ENCODE measurements at regions not wholly inside any gene's neighbourhood (a gene's known extent, or its start where the extent isn't known, plus 50 kb on each side); places are given as distances from the start of the nearest gene placed in this dataset.
"Not testable (repeated sequence)": the region's sequence is repeated elsewhere in the genome, so short reads cannot be mapped to it uniquely, and the experiment has no call there.

DNA sequence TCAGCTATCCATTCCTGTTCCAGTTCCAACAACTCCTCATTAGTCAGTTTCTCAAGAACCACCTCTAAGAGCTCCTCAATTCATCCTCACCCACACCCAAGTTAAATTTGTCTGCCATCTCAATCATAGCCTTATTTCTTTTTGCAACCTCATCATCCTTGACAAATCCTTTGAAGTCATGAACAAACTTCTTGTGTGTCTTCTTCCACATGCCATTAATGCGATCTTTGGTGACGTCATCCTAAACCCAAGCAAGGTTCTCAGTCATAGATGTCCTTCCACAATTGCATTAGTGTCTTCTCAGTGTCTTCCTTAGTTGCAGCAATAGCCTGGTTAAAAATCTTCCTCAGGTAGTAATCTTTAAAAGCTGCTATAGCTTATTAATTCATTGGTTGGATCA, 71.2 kb upstream of the FSIP2 start:
- no peaks in the 10 kb centered on the region for H3K4me1 ChIP-seq
- H3K36me3 ChIP-seq = no peaks in the 10 kb centered on the region
- TF ChIP-seq, protein P1, sequence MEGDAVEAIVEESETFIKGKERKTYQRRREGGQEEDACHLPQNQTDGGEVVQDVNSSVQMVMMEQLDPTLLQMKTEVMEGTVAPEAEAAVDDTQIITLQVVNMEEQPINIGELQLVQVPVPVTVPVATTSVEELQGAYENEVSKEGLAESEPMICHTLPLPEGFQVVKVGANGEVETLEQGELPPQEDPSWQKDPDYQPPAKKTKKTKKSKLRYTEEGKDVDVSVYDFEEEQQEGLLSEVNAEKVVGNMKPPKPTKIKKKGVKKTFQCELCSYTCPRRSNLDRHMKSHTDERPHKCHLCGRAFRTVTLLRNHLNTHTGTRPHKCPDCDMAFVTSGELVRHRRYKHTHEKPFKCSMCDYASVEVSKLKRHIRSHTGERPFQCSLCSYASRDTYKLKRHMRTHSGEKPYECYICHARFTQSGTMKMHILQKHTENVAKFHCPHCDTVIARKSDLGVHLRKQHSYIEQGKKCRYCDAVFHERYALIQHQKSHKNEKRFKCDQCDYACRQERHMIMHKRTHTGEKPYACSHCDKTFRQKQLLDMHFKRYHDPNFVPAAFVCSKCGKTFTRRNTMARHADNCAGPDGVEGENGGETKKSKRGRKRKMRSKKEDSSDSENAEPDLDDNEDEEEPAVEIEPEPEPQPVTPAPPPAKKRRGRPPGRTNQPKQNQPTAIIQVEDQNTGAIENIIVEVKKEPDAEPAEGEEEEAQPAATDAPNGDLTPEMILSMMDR (IDR thresholded peaks at IDR 0.05; ENCODE audit: low read depth, low read length) = no peak
- DNase-seq = no peak
- no peaks in the 10 kb centered on the region for H3K9me3 ChIP-seq
- H3K27me3 ChIP-seq = no peaks in the 10 kb centered on the region
- no peak overlapping the region for H3K4me3 ChIP-seq (ENCODE audit: low read depth, low read length)

DNA sequence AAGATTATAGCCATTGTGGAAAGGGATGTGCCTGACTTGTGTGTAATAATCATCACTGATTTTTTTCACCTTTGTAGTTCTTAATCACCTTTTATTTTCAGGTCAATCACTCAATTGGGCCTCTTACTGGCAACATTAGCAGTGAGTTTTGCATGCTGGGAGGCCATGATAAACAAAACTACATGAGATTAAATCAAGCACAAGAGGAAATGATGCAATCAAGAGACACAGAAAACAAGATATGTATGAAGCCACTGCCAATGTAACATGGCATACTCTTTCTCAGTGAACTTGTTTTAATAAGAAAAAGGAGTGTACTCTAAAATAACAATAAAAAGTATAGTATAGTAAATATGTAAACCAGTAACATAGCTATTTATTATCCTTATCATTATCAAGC, 69.9 kb upstream of the FSIP2 start:
- H3K27me3 ChIP-seq = no peaks in the 10 kb centered on the region
- no peak overlapping the region for H3K4me3 ChIP-seq (ENCODE audit: low read depth, low read length)
- H3K9me3 ChIP-seq = no peaks in the 10 kb centered on the region
- DNase-seq = no peak
- no peaks in the 10 kb centered on the region for H3K4me1 ChIP-seq
- H3K36me3 ChIP-seq = no peaks in the 10 kb centered on the region
- TF ChIP-seq, protein P1 (IDR thresholded peaks at IDR 0.05; ENCODE audit: low read depth, low read length) = no peak

DNA sequence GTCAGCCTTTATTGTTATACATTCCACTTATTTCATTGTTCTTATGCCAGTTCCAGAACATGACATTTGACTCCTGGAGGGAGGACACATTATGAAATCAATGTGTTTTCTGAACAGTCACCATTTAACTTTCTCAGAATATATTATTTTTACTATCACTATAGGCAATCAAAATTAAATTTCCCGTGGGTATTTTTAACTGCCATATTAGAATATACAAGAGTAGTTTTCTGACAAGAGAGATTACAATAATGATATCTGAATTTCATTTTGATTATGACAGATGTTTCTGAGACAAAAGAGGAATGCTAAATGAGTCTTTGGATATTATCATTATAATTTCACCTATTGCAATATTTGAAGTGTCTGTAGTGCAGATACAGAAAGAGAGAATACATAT, 64.4 kb upstream of the FSIP2 start:
- Histone ChIP-seq H3K4me1 (no peaks in the 10 kb centered on the region), H3K9me3 (no peaks in the 10 kb centered on the region), H3K27me3 (no peaks in the 10 kb centered on the region), H3K4me3 (ENCODE audit: low read depth, low read length) (no peak overlapping the region), H3K36me3 (no peaks in the 10 kb centered on the region)
- no peak for DNase-seq
- TF ChIP-seq, protein P1 (IDR thresholded peaks at IDR 0.05; ENCODE audit: low read depth, low read length) = no peak

DNA sequence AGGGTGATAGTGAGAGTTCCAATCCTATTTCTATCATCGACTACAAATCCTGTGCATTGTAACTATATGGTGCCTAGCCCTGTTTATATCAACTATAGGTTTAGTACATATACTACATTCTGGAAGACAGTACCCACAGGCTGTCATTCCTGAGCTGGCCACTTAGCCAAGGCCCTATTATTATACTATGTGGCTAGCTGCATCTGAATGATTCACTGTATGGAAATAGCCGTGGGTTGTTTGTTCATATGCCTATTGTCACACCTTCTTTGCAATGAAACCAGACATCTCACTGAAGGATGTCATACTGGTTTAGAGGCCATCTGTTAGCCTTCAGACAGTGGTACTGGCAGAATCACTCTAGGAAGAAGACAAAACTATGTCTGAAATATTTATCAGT, 62.3 kb upstream of the FSIP2 start:
- Histone ChIP-seq H3K36me3 (no peaks in the 10 kb centered on the region), H3K9me3 (no peaks in the 10 kb centered on the region), H3K4me1 (no peaks in the 10 kb centered on the region), H3K27me3 (no peaks in the 10 kb centered on the region), H3K4me3 (ENCODE audit: low read depth, low read length) (no peak overlapping the region)
- TF ChIP-seq, protein P1 (IDR thresholded peaks at IDR 0.05; ENCODE audit: low read depth, low read length) = no peak
- DNase-seq = no peak

DNA sequence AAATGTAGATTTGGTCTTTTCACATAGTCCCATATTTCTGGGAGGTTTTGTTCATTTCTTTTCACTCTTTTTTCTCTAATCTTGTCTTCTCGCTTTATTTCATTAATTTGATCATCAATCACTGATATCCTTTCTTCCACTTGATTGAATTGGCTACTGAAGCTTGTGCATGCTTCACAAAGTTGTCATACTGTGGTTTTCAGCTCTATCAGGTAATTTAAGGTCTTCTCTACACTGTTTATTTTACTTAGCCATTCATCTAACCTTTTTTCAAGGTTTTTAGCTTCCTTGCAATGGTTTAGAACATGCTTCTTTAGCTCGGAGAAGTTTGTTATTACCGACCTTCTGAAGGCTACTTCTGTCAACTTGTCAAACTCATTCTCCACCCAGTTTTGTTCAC, 51.6 kb upstream of the FSIP2 start:
- H3K4me3 ChIP-seq (ENCODE audit: low read depth, low read length); H3K4me1 ChIP-seq; H3K9me3 ChIP-seq; H3K36me3 ChIP-seq; DNase-seq; H3K27me3 ChIP-seq: not testable (repeated sequence)

DNA sequence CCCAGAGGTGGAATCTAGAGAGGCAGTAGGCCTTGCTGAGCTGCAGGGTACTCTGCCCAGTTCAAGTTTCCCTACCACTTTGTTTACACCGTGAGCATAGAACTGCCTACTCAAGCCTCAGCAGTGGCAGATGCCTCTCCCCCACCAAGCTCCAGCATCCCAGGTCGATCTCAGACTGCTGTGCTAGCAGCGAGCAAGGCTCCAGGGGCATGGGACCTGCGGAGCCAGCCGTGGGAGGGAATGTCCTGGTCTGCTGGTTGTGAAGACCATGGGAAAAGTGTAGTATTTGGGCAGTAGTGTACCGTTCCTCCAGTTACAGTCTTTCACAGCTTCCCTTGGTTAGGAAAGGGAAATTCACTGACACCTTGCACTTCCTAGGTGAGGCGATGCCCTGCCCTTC, 50.6 kb upstream of the FSIP2 start:
- H3K4me3 ChIP-seq (ENCODE audit: low read depth, low read length) = no peak overlapping the region
- TF ChIP-seq, protein P1 (IDR thresholded peaks at IDR 0.05; ENCODE audit: low read depth, low read length) = no peak
- H3K27me3 ChIP-seq = no peaks in the 10 kb centered on the region
- no peaks in the 10 kb centered on the region for H3K36me3 ChIP-seq
- no peak for DNase-seq
- H3K9me3 ChIP-seq = no peaks in the 10 kb centered on the region
- H3K4me1 ChIP-seq = no peaks in the 10 kb centered on the region
